ENCODE measurements at regions not wholly inside any gene's neighbourhood (a gene's known extent, or its start where the extent isn't known, plus 50 kb on each side); places are given as distances from the start of the nearest gene placed in this dataset.
"Not testable (repeated sequence)": the region's sequence is repeated elsewhere in the genome, so short reads cannot be mapped to it uniquely, and the experiment has no call there.

- peak; percentile 44 for DNase-seq
Observed at GRCh38 chr7:112540839-112541577, 60.2 kb downstream of the LSMEM1 start.

GRCh38 chr7:112546723-112547513 lies 66.1 kb downstream of the LSMEM1 start:
- peak; percentile 22 for DNase-seq

- peak; percentile 39 for DNase-seq
Observed at GRCh38 chr7:112547916-112548315, 67.1 kb downstream of the LSMEM1 start.

GRCh38 chr7:112550468-112551060 lies 69.8 kb downstream of the LSMEM1 start:
- DNase-seq, result peak; percentile 60

- DNase-seq, result not testable (repeated sequence)
Observed at GRCh38 chr7:112551521-112551920, 70.7 kb downstream of the LSMEM1 start.

GRCh38 chr7:112554591-112554990 lies 73.8 kb downstream of the LSMEM1 start:
- DNase-seq, result no peak

GRCh38 chr7:112556633-112557032 lies 75.8 kb downstream of the LSMEM1 start:
- DNase-seq, result no peak

- no peak for DNase-seq
Observed at GRCh38 chr7:112566442-112567324, 85.9 kb downstream of the LSMEM1 start.

GRCh38 chr7:112567388-112567787 lies 86.6 kb downstream of the LSMEM1 start:
- no peak for DNase-seq

GRCh38 chr7:112571852-112572607 lies 91.2 kb downstream of the LSMEM1 start:
- DNase-seq, result no peak

GRCh38 chr7:112572669-112573301 lies 92.0 kb downstream of the LSMEM1 start:
- no peak for DNase-seq

GRCh38 chr7:112573302-112574039 lies 92.7 kb downstream of the LSMEM1 start:
- no peak for DNase-seq

GRCh38 chr7:112575864-112576263 lies 95.1 kb downstream of the LSMEM1 start:
- DNase-seq, result no peak

- no peak for DNase-seq
Observed at GRCh38 chr7:112579388-112579787, 98.6 kb downstream of the LSMEM1 start.

GRCh38 chr7:112580717-112581435 lies 100.1 kb downstream of the LSMEM1 start:
- DNase-seq, result no peak

- DNase-seq, result no peak
Observed at GRCh38 chr7:112581529-112581928, 100.7 kb downstream of the LSMEM1 start.

- no peak for DNase-seq
Observed at GRCh38 chr7:112584290-112584689, 103.5 kb downstream of the LSMEM1 start.

- DNase-seq, result no peak
Observed at GRCh38 chr7:112587504-112587903, 106.7 kb downstream of the LSMEM1 start.

GRCh38 chr7:112592565-112593263 lies 111.9 kb downstream of the LSMEM1 start:
- not testable (repeated sequence) for DNase-seq

Data from fibroblast of skin of back (primary cell).